GM19328 (cell line): ENCODE measurements at regions not wholly inside any gene's neighbourhood (a gene's known extent, or its start where the extent isn't known, plus 50 kb on each side); places are given as distances from the start of the nearest gene placed in this dataset.

ENCODE experiments used
- ATAC-seq: cut with Tn5 transposase; IDR thresholded peaks from one replicate; pipeline ENCODE4 v1.9.1; 2021; ENCODE audit warnings: mild to moderate bottlenecking, moderate library complexity; ENCODE audit not compliant: unreplicated experiment

DNA sequence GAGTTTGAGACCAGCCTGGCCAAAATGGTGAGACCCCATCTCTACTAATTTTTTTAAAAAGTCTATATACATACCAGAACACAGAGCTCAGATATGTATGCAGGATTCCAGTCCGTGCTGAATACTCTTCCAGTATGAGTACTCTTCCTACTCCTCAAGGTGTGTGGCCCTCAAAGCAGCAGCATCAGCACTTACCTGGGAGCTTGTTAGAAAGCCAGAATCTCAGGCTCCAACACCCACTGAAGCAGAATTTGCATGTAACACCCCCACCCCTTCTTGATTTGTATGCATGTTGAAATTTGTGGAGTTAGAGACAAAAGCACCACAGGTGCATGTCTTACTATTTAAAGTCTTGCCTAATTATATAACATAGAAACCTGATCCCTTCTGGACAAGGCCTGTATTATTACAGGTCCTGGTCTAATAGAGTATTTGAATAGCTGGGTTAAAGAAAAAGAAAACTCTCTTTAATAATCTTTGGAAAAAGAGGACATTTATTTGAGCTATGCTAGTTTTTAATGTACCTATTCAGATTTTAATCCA lies 50.3 kb upstream of the NFE2L2 start:
- no peak for ATAC-seq

DNA sequence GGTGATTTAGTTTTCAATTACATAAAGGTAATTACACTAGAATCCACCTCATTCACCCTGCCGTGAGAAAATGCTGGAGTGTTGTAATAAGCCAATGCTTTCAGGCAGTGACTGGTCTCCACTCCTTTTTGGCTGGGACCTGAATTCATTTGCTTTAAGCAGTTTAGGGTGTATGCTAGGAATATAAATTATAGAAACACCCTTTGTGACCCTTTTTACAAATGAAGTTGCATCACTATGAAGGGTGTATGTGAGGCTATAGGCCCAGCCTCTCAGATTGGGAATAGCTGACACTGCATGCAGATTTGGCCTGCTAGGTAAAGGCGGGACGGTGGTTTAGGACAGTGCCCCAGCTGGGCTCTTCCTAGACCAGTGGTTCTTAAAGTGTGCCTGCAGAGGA lies 50.8 kb upstream of the NFE2L2 start:
- no peak for ATAC-seq

DNA sequence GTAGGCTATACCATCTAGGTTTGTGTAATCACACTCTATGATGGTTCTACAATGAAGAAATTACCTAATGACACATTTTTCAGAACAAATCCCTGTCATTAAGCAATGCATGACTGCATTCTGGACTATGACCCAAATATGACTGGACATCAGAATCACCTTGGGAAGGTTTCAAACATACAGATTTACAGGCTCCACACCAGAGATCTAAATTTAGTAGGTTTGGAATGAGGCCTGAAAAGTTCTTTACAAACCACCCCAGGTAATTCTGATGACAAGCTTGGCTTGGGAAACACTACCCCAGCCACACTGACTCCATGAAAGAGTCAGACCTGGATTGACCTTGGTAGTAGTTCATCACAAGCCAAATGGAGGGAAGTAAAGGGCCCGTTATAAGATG lies 52.2 kb upstream of the NFE2L2 start:
- ATAC-seq, result no peak

DNA sequence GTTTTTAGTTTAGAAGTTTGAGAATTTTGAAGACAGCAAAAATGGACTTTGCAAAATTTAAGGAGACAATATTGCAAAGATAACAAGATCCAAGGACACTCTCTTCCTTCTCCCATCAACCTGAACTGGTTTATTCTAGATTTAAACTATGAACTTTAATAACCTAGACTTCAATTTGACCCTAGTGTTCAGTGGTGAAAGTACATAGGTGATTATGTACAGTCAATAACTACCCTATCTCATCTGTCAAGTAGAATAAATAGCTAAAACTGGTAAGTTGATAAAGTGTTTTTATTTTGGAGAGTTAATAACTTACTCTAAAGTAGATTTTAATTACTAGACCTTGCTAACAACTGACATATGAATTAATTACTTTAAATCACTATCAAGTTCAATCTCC lies 52.9 kb upstream of the NFE2L2 start:
- no peak for ATAC-seq

DNA sequence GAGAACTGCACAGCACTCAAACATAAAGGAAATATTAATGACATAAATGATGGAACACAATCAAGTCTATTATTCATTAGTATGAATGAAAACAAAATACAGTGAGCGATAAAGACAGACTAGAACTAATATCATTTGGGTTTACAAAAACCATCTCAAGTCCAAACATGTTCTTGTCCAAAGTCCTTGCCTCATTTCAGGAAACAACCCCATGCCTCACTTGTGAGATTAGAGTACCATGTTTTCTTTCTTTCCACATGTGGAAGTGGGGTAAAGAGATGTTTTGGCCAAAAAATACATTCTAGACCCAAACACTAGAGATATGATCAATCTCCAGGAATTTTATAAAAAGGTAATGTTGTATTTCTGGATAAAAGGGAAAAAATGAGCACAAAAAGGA lies 53.3 kb upstream of the NFE2L2 start:
- ATAC-seq, result no peak

DNA sequence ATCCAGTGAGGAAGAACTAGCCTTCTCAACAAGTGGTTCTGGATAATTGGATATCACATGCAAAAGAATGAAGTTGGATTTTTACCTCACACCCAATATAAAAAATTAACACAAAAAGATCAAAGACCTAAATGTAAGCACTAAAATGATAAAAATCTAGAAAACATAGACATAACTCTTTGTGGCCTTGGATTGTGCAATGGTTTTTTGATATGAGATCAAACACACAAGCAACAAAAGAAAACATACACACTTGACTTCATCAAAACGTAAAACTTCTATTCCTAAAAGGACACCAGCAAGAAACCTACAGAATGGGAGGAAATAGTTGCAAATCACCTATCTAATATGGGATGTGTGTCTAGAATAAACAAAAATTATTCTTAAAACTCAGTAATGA lies 54.1 kb upstream of the NFE2L2 start:
- no peak for ATAC-seq

DNA sequence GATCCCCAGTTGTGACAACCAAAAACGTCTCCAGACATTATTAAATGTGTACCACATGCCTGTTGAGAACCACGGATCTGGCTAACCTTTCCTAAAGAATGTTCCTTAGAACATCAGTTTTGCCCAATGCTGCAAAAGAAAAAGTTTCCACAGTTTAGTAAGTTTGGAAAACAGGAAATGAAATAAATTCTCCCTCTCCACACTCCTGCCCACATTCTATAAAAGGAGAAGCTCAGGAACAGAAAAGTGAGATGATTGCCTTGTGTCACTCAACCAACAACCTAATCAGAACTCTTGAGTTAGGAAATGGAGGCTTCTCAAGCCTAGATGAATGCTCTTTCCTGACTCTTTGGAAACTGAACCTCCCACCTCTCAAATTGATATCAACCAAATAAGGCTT lies 56.1 kb upstream of the NFE2L2 start:
- no peak for ATAC-seq

DNA sequence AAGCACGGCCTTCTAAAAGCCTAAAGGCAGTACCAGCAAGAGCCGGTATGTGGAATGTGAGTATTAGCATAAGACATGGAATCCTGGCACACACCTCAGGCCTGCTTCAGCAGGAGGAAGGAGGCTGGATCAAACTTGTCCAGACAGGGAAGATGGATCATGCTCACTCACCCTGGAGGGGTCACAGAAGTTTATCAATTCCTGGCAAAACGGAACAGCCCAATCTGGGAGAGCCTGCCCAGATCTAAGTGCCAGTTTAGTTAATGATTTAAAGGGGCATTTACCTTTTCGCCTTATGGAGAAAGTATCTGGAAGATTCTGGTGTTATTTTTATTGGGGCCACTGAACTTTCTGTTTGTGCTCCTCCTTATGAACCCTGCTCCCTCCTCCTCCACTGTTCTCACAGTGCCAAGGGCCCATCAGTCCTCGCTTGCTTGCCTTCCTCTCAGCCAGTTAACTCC lies 58.3 kb upstream of the NFE2L2 start:
- no peak for ATAC-seq

DNA sequence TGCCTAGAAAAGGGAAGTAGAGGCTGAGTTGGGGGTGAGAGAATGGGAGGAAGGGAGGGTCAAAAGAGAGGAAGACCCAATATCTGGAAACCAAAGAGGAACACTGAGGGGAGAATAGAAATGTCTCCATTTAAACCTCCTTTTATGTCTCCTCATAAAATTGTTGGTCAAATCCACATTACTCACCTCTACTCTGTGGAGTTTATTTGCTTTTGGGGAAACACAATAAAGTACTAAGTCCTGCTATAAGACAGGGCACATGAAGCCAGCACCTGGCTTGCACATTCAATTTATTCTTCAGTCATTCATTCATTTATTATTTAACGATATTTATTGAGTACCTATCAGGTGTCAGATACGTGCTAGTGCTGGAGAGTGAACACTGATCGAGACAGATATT lies 60.3 kb upstream of the NFE2L2 start:
- no peak for ATAC-seq

DNA sequence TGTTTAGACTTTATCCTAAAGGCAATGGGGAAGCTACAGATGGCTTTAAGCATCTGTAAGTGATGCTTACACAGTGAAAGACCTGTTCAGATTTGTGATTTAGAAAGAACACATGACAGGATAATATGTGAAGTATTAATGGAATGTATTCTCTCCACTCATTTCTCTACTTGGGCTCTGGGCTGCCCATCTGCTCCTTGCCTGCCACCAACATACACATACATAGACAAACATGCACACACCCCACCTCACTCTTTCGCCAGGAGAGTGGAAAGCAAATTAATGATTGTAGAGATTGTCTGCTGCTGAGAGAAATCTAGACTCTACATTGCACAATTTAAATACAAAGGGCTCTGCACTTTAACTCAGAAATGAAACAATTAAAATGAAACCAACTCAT lies 61.0 kb upstream of the NFE2L2 start:
- no peak for ATAC-seq

DNA sequence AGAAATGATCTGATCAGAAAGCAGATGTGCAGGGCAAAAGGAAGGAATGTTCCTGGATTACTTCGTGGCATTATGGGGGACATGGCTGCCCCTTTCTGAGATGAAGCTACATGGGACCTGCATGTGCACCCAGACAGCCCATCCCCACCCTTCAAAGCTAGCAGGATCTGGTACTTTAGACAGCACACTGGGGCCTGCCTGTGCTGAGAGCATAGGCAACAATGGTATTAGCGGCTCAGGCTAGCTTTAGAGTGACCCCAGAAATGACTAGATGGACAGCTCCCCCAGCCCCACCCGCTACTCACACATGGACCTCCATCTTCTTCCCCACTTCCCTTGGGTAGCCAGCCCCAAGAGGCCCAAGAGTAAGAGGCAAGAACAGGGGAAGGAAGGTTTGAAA lies 61.5 kb upstream of the NFE2L2 start:
- no peak for ATAC-seq

DNA sequence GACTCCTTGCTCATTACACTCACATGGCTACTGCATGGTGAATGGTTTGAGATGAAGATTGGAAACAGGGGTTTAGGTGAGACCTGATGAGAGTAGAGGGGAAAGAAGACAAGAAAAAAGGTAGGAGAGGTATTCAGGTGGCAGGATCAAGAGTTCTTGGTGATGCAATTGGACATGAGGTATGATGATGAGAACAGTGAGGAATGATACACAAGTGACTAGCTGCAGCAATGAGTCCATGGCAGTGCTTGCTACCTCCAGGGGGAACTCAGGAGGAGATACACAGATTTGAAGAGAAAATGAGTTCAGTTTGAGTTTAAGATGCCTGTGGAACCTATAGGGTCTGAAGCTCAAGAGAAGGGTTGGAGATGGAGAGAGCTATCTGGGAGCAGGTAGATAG lies 62.1 kb upstream of the NFE2L2 start:
- ATAC-seq, result no peak

DNA sequence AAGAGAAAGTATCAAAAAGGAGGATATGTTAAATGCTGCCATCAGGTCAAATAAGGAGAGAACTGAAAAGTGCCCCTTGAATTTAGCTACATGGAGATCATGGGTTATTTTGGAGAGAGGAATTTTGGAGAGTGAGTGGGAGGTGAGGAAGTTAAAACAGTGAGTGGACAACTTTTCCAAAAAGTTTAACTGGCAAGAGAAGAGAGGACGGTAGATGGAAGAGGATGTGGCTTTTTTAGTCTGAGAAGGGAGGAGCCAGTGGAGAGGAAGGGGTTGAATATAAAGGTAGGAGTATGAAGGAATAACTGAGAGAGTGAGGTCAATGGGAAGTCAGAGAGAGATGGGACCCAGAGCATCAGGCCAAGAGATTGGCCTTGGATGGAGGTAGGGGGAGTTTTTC lies 62.5 kb upstream of the NFE2L2 start:
- ATAC-seq, result no peak

DNA sequence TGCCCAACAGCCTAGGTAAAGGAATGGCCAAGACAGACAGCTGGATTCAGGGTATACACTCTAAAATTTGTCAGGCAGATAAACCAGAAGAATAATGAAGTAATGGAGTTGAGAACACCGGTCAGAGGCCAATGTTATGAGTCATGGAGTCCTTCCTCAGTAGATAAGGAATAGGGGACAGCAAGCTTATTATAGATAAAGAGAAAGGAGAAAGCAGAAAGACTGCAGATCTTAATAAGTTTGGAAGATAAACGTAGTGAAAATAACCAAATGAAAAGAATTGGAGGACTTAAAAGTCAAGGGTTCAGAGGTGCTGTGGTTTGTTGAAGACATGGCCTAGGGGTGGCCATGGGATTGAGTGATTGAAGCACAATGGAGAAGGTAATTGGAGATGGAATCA lies 63.5 kb upstream of the NFE2L2 start:
- no peak for ATAC-seq

DNA sequence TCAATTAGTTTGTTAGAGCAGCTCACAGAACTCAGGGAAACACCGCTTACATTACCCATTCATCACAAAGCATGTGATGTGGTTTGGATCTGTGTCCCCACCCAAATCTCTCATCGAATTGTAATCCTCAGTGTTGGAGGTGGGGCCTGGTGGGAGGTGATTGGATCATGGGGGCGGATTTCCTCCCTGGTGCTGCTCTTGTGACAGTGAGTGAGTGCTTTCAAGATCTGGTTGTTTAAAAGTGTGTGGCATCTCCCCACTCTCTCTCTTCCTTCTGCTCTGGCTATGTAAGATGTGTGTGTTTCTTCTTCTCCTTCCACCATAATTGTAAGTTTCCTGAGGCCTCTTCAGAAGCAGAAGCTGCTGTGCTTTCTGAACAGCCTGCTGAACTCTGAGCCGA lies 63.5 kb upstream of the AGPS start:
- ATAC-seq, result no peak

DNA sequence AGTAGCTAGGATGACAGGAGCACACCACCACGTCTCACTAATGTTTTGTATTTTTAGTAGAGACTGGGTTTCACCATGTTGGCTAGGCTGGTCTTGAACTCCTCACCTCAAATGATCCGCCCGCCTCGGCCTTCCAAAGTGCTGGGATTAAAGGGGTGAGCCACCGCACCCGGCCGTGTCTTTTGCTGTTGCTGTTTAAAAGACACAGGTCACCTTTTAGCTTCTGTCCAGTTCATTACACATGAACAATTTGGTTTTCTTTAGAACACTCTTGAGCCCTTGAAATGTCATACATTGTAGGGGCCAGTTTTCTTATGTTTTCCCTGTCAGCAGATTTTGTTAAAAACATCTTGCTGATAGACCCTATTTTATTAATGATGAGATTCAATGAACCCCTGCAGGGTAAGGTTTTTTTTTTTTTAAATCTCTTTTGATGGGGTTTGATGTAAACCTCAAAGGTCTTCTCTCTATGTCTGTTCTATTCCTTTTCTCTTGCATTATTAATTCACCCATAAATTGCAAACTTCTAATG lies 61.0 kb upstream of the AGPS start:
- no peak for ATAC-seq

DNA sequence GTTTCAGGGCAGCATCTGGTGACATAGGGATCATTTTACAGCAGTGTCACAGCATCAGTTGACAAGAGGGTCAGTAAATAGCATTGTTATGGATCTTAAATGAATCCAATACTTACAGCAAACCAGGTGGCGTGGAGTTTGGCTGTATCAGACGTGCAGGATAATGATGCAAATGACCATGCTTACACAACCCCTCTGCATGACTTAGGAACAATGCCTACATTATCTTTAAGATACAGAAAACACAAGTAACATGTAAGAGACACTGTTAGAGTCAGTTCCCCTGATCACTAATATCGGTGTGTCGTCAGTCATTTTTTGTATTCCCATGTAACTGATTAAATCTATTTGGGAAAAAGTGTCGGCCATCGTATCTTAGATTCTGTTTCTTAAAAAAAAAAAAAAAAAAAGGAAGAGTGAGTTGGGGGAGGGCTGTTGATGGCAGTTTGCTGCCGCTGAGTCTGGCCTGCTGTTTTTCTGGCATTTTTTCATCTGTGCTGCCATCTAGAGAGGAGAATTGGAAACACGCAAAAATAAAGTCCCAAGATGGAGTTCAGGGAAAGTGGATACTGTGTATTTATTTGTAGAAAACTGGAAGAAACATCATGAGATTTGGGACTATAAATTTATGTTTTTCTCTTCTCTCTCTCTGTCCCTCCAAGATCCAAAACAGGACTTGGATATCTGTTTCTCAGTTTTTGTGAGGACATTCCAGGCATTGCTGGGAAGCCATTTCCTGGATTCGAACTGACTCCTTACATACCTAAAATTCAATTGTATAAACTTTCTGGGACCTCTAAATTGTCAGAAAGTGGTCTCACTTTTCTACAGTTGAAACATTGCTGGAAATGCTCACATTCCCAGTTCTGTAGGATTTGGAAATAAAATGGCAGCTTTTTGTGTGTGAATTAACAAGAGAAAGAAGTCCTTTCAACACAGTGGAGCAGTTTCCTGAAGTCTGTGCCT lies 60.3 kb upstream of the AGPS start:
- peak; percentile 77 for ATAC-seq

DNA sequence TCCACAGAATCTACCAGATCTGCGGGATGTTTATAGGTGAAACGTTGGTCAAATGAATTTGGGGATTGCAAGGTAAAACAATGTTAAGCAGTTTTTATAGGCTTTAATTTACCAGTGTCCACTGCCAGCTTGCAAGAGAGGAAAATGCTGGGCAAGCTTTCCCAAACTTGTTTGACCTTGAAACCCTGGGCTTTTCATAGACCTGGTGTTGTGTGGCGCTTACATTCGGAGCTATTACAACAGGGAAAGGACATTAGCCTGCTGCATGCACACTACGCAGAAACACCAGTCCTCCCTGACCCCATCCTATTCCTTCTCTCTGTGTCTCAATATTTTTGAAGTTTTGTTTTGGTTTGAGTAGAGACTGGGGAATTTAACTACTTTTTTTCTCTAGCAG lies 59.6 kb upstream of the AGPS start:
- no peak for ATAC-seq

DNA sequence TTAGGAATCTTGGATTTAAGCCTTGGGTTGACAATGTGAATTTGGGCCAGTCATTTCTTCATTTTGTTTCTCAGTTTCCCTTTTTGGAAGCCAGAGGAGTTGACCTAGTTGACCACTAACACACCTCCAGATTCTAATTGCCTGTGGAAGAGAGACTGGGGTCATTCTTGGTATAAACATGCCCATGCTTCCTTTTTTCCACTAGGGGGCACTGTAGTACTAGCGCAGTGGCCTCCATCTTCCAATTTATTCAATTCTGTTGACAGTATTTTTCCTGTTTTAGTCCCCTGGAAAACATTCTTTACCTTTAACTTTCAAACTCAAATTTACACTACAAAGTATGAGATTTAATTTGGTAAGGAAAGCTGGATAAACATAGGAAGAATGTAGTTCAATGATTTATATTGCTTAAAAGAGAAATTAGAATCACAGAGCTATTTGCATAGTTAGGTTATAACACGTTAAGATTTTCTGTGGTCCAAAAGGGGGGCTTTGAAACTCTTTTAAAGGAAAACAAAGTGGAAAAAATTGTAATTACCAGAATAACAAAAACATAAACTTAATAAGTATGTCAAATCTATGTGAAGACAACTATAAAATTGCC lies 57.5 kb upstream of the AGPS start:
- no peak for ATAC-seq

DNA sequence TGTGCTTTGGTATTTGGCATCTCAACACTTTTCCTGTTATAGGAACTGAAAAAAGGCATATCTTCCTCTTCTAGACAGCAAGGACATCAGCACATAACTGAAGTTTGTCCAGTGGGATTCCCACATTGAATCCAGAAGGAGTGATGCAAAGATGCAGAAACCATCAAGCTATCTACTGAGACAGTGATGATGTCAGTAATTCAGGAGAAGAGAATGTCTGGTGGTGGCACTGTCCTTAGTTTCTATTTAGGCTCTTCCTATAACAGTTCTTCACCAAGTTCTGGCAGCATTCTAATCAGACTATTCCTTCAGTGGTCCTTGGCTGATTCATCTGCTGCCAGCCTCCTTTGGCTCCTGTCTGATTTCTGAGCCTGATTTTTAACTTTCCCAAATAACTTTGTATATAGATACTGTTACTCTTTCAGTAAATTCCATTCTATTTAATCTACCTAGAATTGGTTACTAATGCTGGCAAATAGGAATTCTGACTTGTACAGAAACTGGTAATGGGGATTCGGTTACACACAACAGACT lies 56.6 kb upstream of the AGPS start:
- no peak for ATAC-seq

DNA sequence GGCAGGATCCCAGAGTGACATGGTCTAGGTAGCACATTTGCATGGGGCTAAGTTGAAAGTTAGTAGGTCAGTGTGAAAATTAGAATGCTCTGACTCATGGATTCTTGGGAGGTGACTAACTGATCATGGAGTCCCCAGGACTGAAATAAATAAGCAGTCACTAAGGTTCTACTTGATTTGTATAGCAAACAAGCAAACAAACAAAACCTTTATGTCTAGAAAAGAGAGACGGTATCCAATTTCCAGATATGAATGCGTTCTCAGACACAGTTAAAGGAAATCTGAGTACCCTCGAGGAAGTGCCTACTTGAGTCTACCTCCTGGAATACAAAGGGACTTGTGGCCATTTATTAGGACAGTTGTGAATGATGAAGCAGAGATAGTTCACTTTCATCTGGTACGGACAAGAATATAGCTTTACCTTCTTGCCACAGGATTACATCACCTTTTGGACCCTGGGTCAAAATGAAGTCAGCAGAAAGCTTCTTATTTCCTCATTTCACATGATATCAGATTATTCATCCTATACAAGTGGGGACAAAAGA lies 54.3 kb upstream of the AGPS start:
- no peak for ATAC-seq
